ENCODE measurements at regions not wholly inside any gene's neighbourhood (a gene's known extent, or its start where the extent isn't known, plus 50 kb on each side); places are given as distances from the start of the nearest gene placed in this dataset.

DNA sequence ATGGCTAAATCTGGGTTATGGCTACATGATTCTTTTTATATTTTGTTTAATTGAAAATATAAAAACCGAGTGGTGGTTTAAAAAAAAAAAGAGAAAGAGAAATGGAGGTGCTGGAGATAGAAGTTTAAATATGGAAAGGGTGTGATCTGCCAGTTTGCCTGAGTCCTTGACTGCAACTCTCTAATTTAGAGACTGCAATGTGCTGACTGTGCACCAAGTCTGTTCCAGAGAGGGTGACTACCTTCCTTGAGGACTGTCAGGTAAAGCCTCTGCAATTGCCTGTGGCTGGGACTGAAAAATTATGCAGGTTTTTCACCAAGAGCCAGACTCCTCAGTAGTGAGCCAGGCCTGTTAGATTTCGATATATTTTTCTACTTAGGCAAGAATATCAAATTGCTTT, 1326.3 kb downstream of the BRINP3 start:
- H3K4me2 ChIP-seq, result no peak overlapping the region
- H3K36me3 ChIP-seq (ENCODE audit: low read depth), result no peaks in the 10 kb centered on the region
- no peaks in the 10 kb centered on the region for H3K9me2 ChIP-seq (ENCODE audit: insufficient read depth)
- no peak for DNase-seq
- no peaks in the 10 kb centered on the region; the same call in 1 of the 2 replicates for H3K9me3 ChIP-seq (ENCODE audit: insufficient read depth, low read depth)
- intact Hi-C loops (cut with micrococcal nuclease; ENCODE audit: unreplicated experiment), result no loop called here
- no peaks in the 10 kb centered on the region for H3K4me1 ChIP-seq (replicated peaks; ENCODE audit: insufficient read depth)
- CTCF ChIA-PET, result no interaction called here
- H3K4me3 ChIP-seq, result no peak overlapping the region
- H3K79me2 ChIP-seq (ENCODE audit: low read depth), result no peaks in the 10 kb centered on the region
- H3K27ac ChIP-seq, result no peak overlapping the region
- no TSS peak for BruUV-seq (replicated peaks)
- no peak overlapping the region for H2AFZ ChIP-seq
- H3F3A ChIP-seq (ENCODE audit: insufficient read depth, low read depth), result no peaks in the 10 kb centered on the region
- no peaks in the 10 kb centered on the region for H3K27me3 ChIP-seq (ENCODE audit: insufficient read depth, low read depth)
- POLR2A ChIA-PET (ENCODE audit: unreplicated experiment), result no interaction called here
- TF ChIP-seq EZH2 (IDR thresholded peaks at IDR 0.05; ENCODE audit: low read depth), result no peak
- TF ChIP-seq, protein P1, sequence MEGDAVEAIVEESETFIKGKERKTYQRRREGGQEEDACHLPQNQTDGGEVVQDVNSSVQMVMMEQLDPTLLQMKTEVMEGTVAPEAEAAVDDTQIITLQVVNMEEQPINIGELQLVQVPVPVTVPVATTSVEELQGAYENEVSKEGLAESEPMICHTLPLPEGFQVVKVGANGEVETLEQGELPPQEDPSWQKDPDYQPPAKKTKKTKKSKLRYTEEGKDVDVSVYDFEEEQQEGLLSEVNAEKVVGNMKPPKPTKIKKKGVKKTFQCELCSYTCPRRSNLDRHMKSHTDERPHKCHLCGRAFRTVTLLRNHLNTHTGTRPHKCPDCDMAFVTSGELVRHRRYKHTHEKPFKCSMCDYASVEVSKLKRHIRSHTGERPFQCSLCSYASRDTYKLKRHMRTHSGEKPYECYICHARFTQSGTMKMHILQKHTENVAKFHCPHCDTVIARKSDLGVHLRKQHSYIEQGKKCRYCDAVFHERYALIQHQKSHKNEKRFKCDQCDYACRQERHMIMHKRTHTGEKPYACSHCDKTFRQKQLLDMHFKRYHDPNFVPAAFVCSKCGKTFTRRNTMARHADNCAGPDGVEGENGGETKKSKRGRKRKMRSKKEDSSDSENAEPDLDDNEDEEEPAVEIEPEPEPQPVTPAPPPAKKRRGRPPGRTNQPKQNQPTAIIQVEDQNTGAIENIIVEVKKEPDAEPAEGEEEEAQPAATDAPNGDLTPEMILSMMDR (conservative IDR thresholded peaks at IDR 0.05), result no peak
- no peaks in the 10 kb centered on the region for H4K20me1 ChIP-seq (ENCODE audit: insufficient read depth)

DNA sequence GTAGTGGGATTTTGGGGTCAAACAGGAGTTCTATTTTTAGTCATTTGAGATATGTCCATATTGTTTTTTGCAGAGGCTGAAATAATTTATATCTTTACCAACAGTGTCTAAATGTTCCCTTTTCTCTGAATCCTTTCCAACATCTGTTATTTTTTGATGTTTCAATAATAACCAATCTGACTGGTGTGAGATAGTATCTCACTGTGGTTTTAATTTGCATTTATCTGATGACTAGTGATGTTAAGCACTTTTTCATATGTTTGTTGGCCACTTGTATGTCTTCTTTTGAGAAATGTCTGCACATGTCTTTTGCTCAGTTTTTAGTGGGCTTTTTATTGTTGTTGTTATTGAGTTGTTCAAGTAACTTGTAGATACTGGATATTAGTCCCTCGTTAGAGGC, 1325.0 kb downstream of the BRINP3 start:
- Histone ChIP-seq H3K4me3 (no peak overlapping the region), H3K27me3 (ENCODE audit: insufficient read depth, low read depth) (no peaks in the 10 kb centered on the region), H3K9me2 (ENCODE audit: insufficient read depth) (no peaks in the 10 kb centered on the region), H3K9me3 (ENCODE audit: insufficient read depth, low read depth) (no peaks in the 10 kb centered on the region; the same call in 1 of the 2 replicates), H2AFZ (no peak overlapping the region), H3F3A (ENCODE audit: insufficient read depth, low read depth) (no peaks in the 10 kb centered on the region), H3K79me2 (ENCODE audit: low read depth) (no peaks in the 10 kb centered on the region), H4K20me1 (ENCODE audit: insufficient read depth) (no peaks in the 10 kb centered on the region), H3K4me2 (no peak overlapping the region), H3K27ac (no peak overlapping the region), H3K4me1 (replicated peaks; ENCODE audit: insufficient read depth) (no peaks in the 10 kb centered on the region), H3K36me3 (ENCODE audit: low read depth) (no peaks in the 10 kb centered on the region)
- no peak for DNase-seq
- ChIA-PET CTCF (no interaction called here), POLR2A (ENCODE audit: unreplicated experiment) (no interaction called here)
- no TSS peak for BruUV-seq (replicated peaks)
- no peak for TF ChIP-seq EZH2 (IDR thresholded peaks at IDR 0.05; ENCODE audit: low read depth)
- TF ChIP-seq, protein P1 (conservative IDR thresholded peaks at IDR 0.05), result no peak
- intact Hi-C loops (cut with micrococcal nuclease; ENCODE audit: unreplicated experiment), result no loop called here

DNA sequence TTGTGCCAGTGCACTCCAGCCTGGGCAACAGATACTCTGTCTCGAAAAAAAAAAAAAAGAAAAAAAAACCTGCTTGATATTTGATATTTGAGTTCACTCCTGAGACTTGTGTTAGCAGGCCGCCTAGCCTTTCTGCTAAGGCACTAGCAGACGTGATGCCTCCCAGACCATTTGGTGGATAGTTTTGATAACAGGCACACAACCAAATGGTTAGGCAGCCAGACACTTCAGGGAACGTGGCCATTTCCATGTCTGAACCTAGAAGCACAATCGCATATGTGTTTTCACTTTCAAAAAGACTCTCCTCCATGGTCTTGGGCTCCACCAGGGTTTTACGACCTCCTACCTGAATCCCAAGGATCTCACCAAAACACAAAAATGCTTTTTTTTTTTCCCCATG, 1319.5 kb downstream of the BRINP3 start:
- Histone ChIP-seq H4K20me1 (ENCODE audit: insufficient read depth) (no peaks in the 10 kb centered on the region), H3K4me2 (no peak overlapping the region), H3K9me3 (ENCODE audit: insufficient read depth, low read depth) (no peaks in the 10 kb centered on the region), H2AFZ (no peak overlapping the region), H3K4me3 (no peak overlapping the region), H3K9me2 (ENCODE audit: insufficient read depth) (no peaks in the 10 kb centered on the region; the same call in 1 of the 2 replicates), H3K4me1 (replicated peaks; ENCODE audit: insufficient read depth) (no peaks in the 10 kb centered on the region), H3K79me2 (ENCODE audit: low read depth) (no peaks in the 10 kb centered on the region), H3F3A (ENCODE audit: insufficient read depth, low read depth) (no peaks in the 10 kb centered on the region), H3K27me3 (ENCODE audit: insufficient read depth, low read depth) (no peaks in the 10 kb centered on the region), H3K27ac (no peak overlapping the region), H3K36me3 (ENCODE audit: low read depth) (no peaks in the 10 kb centered on the region)
- no peak for TF ChIP-seq EZH2 (IDR thresholded peaks at IDR 0.05; ENCODE audit: low read depth)
- intact Hi-C loops (cut with micrococcal nuclease; ENCODE audit: unreplicated experiment), result no loop called here
- CTCF ChIA-PET, result no interaction called here
- no peak for DNase-seq
- BruUV-seq (replicated peaks), result no TSS peak
- POLR2A ChIA-PET (ENCODE audit: unreplicated experiment), result no interaction called here

DNA sequence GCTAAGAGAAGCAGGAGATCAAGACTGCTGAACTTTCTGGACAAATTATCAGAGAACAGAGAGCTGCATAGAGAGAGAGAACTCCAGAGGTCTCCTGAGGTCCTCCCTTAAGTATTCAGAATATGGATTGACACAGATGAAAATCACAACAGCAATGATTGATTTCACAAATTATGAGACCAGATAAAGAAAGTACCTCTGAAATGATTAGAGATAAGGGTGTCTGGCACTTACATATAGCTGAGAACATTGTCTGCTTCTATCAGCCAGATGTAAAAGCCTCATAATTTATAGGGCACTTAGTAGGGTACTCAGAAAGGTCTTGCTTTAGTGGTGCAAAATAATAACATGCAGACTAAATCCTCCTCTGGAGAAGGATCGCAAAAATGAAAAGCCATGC, 1301.8 kb downstream of the BRINP3 start:
- Histone ChIP-seq H3K4me1 (replicated peaks; ENCODE audit: insufficient read depth) (no peaks in the 10 kb centered on the region), H3K9me2 (ENCODE audit: insufficient read depth) (peaks cover 6% of the 10 kb centered on the region; the same call in 1 of the 2 replicates), H3K79me2 (ENCODE audit: low read depth) (no peaks in the 10 kb centered on the region), H3K9me3 (ENCODE audit: insufficient read depth, low read depth) (no peaks in the 10 kb centered on the region; the same call in 1 of the 2 replicates), H3K36me3 (ENCODE audit: low read depth) (no peaks in the 10 kb centered on the region), H3K4me3 (no peak overlapping the region), H4K20me1 (ENCODE audit: insufficient read depth) (no peaks in the 10 kb centered on the region), H2AFZ (no peak overlapping the region), H3K27me3 (ENCODE audit: insufficient read depth, low read depth) (no peaks in the 10 kb centered on the region), H3F3A (ENCODE audit: insufficient read depth, low read depth) (no peaks in the 10 kb centered on the region), H3K4me2 (no peak overlapping the region), H3K27ac (no peak overlapping the region)
- ChIA-PET CTCF (no interaction called here), POLR2A (ENCODE audit: unreplicated experiment) (no interaction called here)
- intact Hi-C loops (cut with micrococcal nuclease; ENCODE audit: unreplicated experiment), result no loop called here
- BruUV-seq (replicated peaks), result no TSS peak
- no peak for DNase-seq
- TF ChIP-seq, protein P1 (conservative IDR thresholded peaks at IDR 0.05), result no peak
- TF ChIP-seq EZH2 (IDR thresholded peaks at IDR 0.05; ENCODE audit: low read depth), result no peak

Measured in PC-9 (cell line).